DMS 273 (cell line): ENCODE measurements at regions not wholly inside any gene's neighbourhood (a gene's known extent, or its start where the extent isn't known, plus 50 kb on each side); places are given as distances from the start of the nearest gene placed in this dataset.

Source experiments
- DNase-seq: peaks from one replicate; lab custom pipeline; 2025; ENCODE audit not compliant: unreplicated experiment; lab: John Stamatoyannopoulos, UW

- no peak for DNase-seq
These were observed 51.4 kb downstream of the MARCHF4 start for GRCh38 chr2:216320852-216321251.

- no peak for DNase-seq
These were observed 52.5 kb downstream of the MARCHF4 start for GRCh38 chr2:216319771-216320170.

- no peak for DNase-seq
These were observed 53.8 kb downstream of the MARCHF4 start for GRCh38 chr2:216318521-216318874.

- DNase-seq: no peak
These were observed 54.3 kb downstream of the MARCHF4 start for GRCh38 chr2:216317831-216318520.

- DNase-seq: no peak
These were observed 55.5 kb downstream of the MARCHF4 start for GRCh38 chr2:216316743-216317142.

GRCh38 chr2:216315802-216316603 lies 56.3 kb downstream of the MARCHF4 start:
- no peak for DNase-seq

GRCh38 chr2:216312441-216312840 lies 59.8 kb downstream of the MARCHF4 start:
- peak; percentile 66 for DNase-seq

GRCh38 chr2:216308576-216308975 lies 63.7 kb downstream of the MARCHF4 start:
- peak; percentile 89 for DNase-seq

- DNase-seq: no peak
These were observed 64.8 kb downstream of the MARCHF4 start for GRCh38 chr2:216307496-216307895.

- no peak for DNase-seq
These were observed 65.4 kb downstream of the MARCHF4 start for GRCh38 chr2:216306868-216307267.

- peak; percentile 38 for DNase-seq
These were observed 66.7 kb downstream of the MARCHF4 start for GRCh38 chr2:216305574-216305973.

- DNase-seq: no peak
These were observed 69.2 kb downstream of the MARCHF4 start for GRCh38 chr2:216302981-216303676.

- peak; percentile 8 for DNase-seq
These were observed 71.4 kb downstream of the MARCHF4 start for GRCh38 chr2:216300906-216301305.

GRCh38 chr2:216299588-216299987 lies 72.7 kb downstream of the MARCHF4 start:
- DNase-seq: peak; percentile 55

- no peak for DNase-seq
These were observed 73.4 kb downstream of the MARCHF4 start for GRCh38 chr2:216298719-216299495.

- no peak for DNase-seq
These were observed 75.4 kb downstream of the MARCHF4 start for GRCh38 chr2:216296856-216297255.

- peak; percentile 48 for DNase-seq
These were observed 78.0 kb downstream of the MARCHF4 start for GRCh38 chr2:216294305-216294704.

GRCh38 chr2:216293883-216294282 lies 78.4 kb downstream of the MARCHF4 start:
- no peak for DNase-seq

- no peak for DNase-seq
These were observed 79.4 kb downstream of the MARCHF4 start for GRCh38 chr2:216292886-216293301.

GRCh38 chr2:216292475-216292874 lies 79.8 kb downstream of the MARCHF4 start:
- no peak for DNase-seq

GRCh38 chr2:216289470-216289869 lies 82.8 kb downstream of the MARCHF4 start:
- no peak for DNase-seq
